ENCODE measurements at regions not wholly inside any gene's neighbourhood (a gene's known extent, or its start where the extent isn't known, plus 50 kb on each side); places are given as distances from the start of the nearest gene placed in this dataset.

DNA sequence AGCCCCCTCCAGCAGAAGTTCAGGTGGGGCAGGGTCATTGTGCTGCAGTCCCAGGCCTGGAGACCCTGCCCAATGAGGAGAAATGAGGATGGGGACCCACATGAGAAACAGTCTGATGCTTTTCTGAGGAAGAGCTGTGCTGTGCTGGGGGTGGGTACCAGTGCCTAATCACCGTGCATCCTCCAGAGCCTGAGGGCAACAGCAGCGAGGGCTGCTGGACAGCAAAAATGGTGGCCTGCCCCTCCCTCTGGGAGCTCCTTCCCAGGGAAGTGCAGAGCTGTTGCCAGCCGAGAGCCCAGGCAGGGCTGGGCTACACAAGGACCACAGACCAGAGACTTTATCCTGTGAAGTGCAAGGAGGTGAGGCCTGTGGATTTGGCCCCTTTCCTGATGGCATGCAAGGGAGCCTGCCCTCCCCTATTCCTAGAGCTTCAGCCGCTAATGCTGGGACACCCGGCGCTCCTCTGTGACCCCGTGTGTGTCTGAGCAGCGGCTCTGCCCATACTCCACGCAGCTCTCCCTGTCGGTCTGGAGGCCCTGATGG lies 134.8 kb downstream of the DSEL start:
- Histone ChIP-seq H3K9me3 (ENCODE audit: control insufficient read depth, low read length) (no peaks in the 10 kb centered on the region), H3K36me3 (ENCODE audit: control insufficient read depth, insufficient read depth, low read length) (no peaks in the 10 kb centered on the region), H3K4me1 (ENCODE audit: control insufficient read depth, insufficient read depth, low read length) (no peaks in the 10 kb centered on the region), H3K27me3 (ENCODE audit: control insufficient read depth, insufficient read depth, low read length, poor library complexity, severe bottlenecking) (no peaks in the 10 kb centered on the region), H3K4me3 (ENCODE audit: insufficient read depth, low read depth, low read length) (no peak overlapping the region), H3K27ac (ENCODE audit: insufficient read depth, low read depth, low read length, poor library complexity, severe bottlenecking) (no peak overlapping the region)
- 95 to 96% methylated on average over 10 of the region's 10 CpGs for WGBS, 2 experiments

DNA sequence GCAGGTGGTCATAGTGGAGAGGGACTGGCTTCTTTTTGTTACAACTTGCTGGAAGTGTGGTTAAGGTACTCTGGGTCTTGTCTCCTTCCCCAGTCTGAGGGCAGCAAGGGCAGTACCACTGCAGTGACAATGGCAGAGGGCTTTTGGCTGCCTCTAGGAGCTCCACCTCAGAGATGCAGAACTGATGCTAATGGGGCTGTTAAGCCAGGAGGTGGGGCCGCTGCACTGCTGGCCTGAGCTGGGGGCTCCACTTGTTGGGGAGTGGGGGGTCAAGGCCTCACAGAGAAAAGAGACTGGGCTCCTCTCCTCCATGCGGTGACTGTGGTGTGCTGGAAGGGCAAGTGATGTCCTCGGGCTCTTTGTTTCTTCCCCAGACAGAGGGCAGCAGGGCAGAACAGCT lies 135.7 kb downstream of the DSEL start:
- no peaks in the 10 kb centered on the region for H3K27me3 ChIP-seq (ENCODE audit: control insufficient read depth, insufficient read depth, low read length, poor library complexity, severe bottlenecking)
- 96 to 97% methylated on average over 3 of the region's 3 CpGs for WGBS, 2 experiments

DNA sequence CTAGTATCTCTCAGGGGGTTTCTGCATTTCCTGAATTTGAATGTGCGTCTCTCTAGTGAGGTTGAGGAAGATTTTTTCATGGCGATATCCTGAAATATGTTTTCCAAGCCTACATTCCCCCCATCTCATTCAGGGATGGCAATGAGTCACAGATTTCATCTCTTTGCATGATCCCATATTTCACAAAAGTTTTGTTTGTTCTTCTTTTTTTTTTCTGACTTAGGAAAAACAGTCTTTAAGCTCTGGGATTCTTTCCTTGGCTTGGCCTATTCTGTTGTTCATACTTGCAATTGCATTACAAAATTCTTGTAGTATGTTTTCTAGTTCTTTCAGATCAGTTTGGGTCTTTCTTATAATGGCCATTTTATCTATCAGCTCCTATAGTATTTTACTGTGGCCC lies 136.5 kb downstream of the DSEL start:
- WGBS, 2 experiments: 83 to 100% methylated on average over 2 of the region's 2 CpGs
- H3K4me3 ChIP-seq (ENCODE audit: insufficient read depth, low read depth, low read length): no peak overlapping the region
- no peaks in the 10 kb centered on the region for H3K4me1 ChIP-seq (ENCODE audit: control insufficient read depth, insufficient read depth, low read length)
- H3K36me3 ChIP-seq (ENCODE audit: control insufficient read depth, insufficient read depth, low read length): no peaks in the 10 kb centered on the region
- no peaks in the 10 kb centered on the region for H3K27me3 ChIP-seq (ENCODE audit: control insufficient read depth, insufficient read depth, low read length, poor library complexity, severe bottlenecking)
- H3K9me3 ChIP-seq (ENCODE audit: control insufficient read depth, low read length): no peaks in the 10 kb centered on the region
- H3K27ac ChIP-seq (ENCODE audit: insufficient read depth, low read depth, low read length, poor library complexity, severe bottlenecking): no peak overlapping the region

More for the DNA sequence above, 135.7 kb downstream of the DSEL start:
- Histone ChIP-seq H3K9me3 (ENCODE audit: control insufficient read depth, low read length) (no peaks in the 10 kb centered on the region), H3K4me1 (ENCODE audit: control insufficient read depth, insufficient read depth, low read length) (no peaks in the 10 kb centered on the region), H3K4me3 (ENCODE audit: insufficient read depth, low read depth, low read length) (no peak overlapping the region), H3K36me3 (ENCODE audit: control insufficient read depth, insufficient read depth, low read length) (no peaks in the 10 kb centered on the region), H3K27ac (ENCODE audit: insufficient read depth, low read depth, low read length, poor library complexity, severe bottlenecking) (no peak overlapping the region)

DNA sequence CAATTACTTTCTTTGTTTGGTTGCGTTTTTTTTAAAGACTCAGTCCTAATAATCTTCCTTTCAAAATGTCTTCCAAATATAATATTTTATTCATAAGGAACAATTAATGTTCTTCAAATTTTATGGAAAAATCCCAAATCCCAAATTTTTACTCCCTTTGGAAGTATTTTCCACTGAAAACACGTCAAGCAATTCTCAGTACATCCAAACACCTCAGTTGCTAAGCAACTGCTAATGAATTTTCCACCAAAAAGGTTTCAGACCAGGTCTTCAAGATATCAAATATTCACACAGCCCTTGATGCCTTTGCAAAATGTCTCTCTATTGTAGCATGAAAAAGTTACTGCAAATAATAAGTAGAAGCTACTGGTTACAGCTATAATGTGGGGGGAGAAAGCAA lies 140.1 kb downstream of the DSEL start:
- no peak overlapping the region for H3K27ac ChIP-seq (ENCODE audit: insufficient read depth, low read depth, low read length, poor library complexity, severe bottlenecking)
- H3K4me3 ChIP-seq (ENCODE audit: insufficient read depth, low read depth, low read length): no peak overlapping the region
- H3K9me3 ChIP-seq (ENCODE audit: control insufficient read depth, low read length): no peaks in the 10 kb centered on the region
- no peaks in the 10 kb centered on the region for H3K27me3 ChIP-seq (ENCODE audit: control insufficient read depth, insufficient read depth, low read length, poor library complexity, severe bottlenecking)
- H3K36me3 ChIP-seq (ENCODE audit: control insufficient read depth, insufficient read depth, low read length): no peaks in the 10 kb centered on the region
- WGBS, 2 experiments: 88 to 95% methylated on average over 1 to 2 of the region's 2 CpGs
- no peaks in the 10 kb centered on the region for H3K4me1 ChIP-seq (ENCODE audit: control insufficient read depth, insufficient read depth, low read length)

DNA sequence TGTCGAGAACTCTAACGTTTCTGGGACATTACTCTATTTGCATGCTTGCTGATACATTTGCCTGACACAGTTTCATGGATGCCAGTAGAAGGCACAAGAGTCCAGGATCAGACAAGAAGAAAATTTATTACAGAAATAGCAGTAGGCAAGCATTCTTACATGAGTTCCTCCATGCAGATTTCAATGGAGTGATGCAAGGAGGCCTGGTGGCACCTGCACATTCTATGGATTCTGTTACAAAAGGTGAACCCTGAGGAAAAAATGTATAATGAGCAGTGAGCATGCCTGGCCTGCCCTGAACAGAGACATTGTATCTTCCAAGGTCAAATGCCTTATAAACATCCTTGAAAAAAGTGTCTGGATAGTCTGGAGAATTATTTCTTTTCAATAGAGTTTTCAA lies 142.9 kb downstream of the DSEL start:
- Histone ChIP-seq H3K4me1 (ENCODE audit: control insufficient read depth, insufficient read depth, low read length) (no peaks in the 10 kb centered on the region), H3K27ac (ENCODE audit: insufficient read depth, low read depth, low read length, poor library complexity, severe bottlenecking) (no peak overlapping the region), H3K9me3 (ENCODE audit: control insufficient read depth, low read length) (no peaks in the 10 kb centered on the region), H3K27me3 (ENCODE audit: control insufficient read depth, insufficient read depth, low read length, poor library complexity, severe bottlenecking) (no peaks in the 10 kb centered on the region), H3K4me3 (ENCODE audit: insufficient read depth, low read depth, low read length) (no peak overlapping the region), H3K36me3 (ENCODE audit: control insufficient read depth, insufficient read depth, low read length) (no peaks in the 10 kb centered on the region)
- 90 to 95% methylated on average over 2 of the region's 2 CpGs for WGBS, 2 experiments

DNA sequence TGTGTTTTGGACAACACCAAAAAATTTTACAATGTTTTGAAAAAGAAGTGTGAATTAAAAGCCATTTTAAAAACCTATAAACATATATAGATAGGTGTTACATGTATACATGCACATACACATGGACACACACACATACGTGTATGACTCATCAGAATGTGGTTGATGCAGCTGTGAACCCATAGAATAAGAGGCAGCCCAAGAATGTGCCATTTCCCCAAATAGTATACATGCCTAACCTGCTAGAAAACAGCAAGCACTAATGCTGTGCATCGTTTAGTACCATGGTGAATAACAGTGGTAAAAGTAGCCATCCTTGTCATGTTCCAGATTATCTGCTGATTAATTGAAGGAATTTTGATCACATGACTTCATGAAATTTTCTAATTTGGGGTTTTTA lies 149.0 kb downstream of the DSEL start:
- Histone ChIP-seq H3K27ac (ENCODE audit: insufficient read depth, low read depth, low read length, poor library complexity, severe bottlenecking) (no peak overlapping the region), H3K27me3 (ENCODE audit: control insufficient read depth, insufficient read depth, low read length, poor library complexity, severe bottlenecking) (no peaks in the 10 kb centered on the region), H3K9me3 (ENCODE audit: control insufficient read depth, low read length) (no peaks in the 10 kb centered on the region), H3K4me1 (ENCODE audit: control insufficient read depth, insufficient read depth, low read length) (no peaks in the 10 kb centered on the region), H3K4me3 (ENCODE audit: insufficient read depth, low read depth, low read length) (no peak overlapping the region), H3K36me3 (ENCODE audit: control insufficient read depth, insufficient read depth, low read length) (no peaks in the 10 kb centered on the region)
- 85 to 100% methylated on average over 2 of the region's 2 CpGs for WGBS, 2 experiments

DNA sequence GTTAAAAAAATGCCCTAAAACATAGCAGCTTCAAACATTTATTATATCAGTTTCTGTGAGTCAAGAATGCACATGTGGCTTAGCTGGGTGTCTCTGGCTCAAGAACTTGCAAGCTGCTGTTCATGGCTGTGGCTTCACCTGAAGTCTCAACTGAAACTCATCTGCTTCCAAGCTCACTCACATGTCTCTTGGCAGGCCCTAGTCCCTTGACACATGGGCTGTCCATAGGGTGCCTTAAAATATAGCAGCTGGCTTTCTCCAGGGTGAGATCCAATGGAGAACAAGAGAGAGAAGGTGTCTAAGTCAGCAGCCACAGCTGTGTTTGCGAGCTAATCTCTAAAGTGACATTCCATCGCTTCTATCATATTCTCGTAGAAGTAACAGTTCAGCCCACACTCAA lies 152.8 kb downstream of the DSEL start:
- Histone ChIP-seq H3K27me3 (ENCODE audit: control insufficient read depth, insufficient read depth, low read length, poor library complexity, severe bottlenecking) (no peaks in the 10 kb centered on the region), H3K4me3 (ENCODE audit: insufficient read depth, low read depth, low read length) (no peak overlapping the region), H3K9me3 (ENCODE audit: control insufficient read depth, low read length) (no peaks in the 10 kb centered on the region), H3K36me3 (ENCODE audit: control insufficient read depth, insufficient read depth, low read length) (no peaks in the 10 kb centered on the region), H3K27ac (ENCODE audit: insufficient read depth, low read depth, low read length, poor library complexity, severe bottlenecking) (no peak overlapping the region), H3K4me1 (ENCODE audit: control insufficient read depth, insufficient read depth, low read length) (no peaks in the 10 kb centered on the region)
- 83 to 94% methylated on average over 1 to 3 of the region's 3 CpGs for WGBS, 2 experiments

DNA sequence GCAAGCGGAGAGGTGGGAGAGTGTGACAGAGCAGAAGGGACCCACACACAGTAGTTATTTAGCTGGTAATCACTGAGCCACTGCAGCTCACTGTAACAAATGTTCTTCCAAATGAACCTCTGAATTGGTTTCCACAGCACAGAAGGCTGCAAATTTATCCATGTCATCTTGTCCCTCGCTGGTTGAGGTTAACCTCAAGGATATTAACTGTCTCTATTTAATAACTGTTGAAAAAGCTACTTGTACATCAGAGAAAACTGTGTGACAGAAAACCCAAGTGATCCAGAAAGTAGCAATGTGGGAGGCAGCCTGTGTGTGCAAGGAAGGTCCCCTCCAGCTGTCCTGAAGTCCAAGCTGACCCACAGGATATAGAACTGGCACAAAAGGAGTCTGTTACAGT lies 153.6 kb downstream of the DSEL start:
- H3K4me3 ChIP-seq (ENCODE audit: insufficient read depth, low read depth, low read length): no peak overlapping the region
- H3K36me3 ChIP-seq (ENCODE audit: control insufficient read depth, insufficient read depth, low read length): no peaks in the 10 kb centered on the region
- 95 to 97% methylated on average over 1 to 2 of the region's 2 CpGs for WGBS, 2 experiments
- H3K27ac ChIP-seq (ENCODE audit: insufficient read depth, low read depth, low read length, poor library complexity, severe bottlenecking): no peak overlapping the region
- no peaks in the 10 kb centered on the region for H3K4me1 ChIP-seq (ENCODE audit: control insufficient read depth, insufficient read depth, low read length)
- no peaks in the 10 kb centered on the region for H3K9me3 ChIP-seq (ENCODE audit: control insufficient read depth, low read length)
- no peaks in the 10 kb centered on the region for H3K27me3 ChIP-seq (ENCODE audit: control insufficient read depth, insufficient read depth, low read length, poor library complexity, severe bottlenecking)

DNA sequence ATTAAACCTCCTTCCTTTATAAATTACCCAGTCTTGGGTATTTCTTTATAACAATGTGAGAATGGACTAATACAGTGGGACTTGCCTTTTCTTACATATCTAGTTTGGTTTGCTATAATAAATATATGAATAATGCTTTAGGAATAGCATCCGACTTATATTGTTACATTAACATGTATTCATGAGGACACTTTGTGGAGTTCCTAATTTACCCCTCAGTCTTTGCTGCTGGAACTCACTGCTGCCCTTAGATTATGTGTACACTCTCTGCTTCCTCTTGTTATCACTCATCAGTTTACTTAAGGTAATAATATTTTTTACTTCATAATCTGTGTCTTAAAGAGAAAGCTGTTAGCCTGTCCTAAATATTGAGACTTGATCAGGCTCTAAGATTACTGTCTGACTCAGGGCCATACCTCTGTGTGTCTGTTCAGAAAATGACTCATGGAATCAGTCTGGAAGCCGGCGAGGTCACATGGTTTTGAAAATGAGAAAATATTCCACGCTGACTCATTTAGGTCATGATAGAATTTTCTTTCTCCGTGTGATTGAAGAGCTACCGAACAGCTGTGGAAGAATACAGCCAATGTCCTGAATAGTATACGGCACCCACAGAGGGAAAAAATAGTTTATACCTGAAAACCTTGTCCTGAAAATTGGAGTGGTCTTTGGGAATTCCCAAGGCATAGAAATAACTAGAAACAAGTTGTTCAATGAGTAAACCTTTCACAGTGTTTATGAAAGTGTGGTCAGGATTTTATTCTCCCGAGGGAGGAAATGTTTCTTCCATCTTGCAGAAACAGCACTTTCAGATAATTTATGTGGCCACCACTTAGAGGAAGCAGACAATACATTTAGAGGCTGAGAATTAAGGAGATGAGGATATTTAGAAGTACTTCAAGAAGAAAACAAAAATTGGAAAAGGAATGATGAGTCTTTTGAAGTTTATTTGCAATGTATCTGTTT lies 156.4 kb downstream of the DSEL start:
- Histone ChIP-seq H3K36me3 (ENCODE audit: control insufficient read depth, insufficient read depth, low read length) (no peaks in the 10 kb centered on the region), H3K27ac (ENCODE audit: insufficient read depth, low read depth, low read length, poor library complexity, severe bottlenecking) (no peak overlapping the region), H3K4me1 (ENCODE audit: control insufficient read depth, insufficient read depth, low read length) (no peaks in the 10 kb centered on the region), H3K4me3 (ENCODE audit: insufficient read depth, low read depth, low read length) (no peak overlapping the region), H3K9me3 (ENCODE audit: control insufficient read depth, low read length) (no peaks in the 10 kb centered on the region), H3K27me3 (ENCODE audit: control insufficient read depth, insufficient read depth, low read length, poor library complexity, severe bottlenecking) (no peaks in the 10 kb centered on the region)
- WGBS, 2 experiments: 95 to 96% methylated on average over 7 to 8 of the region's 8 CpGs

DNA sequence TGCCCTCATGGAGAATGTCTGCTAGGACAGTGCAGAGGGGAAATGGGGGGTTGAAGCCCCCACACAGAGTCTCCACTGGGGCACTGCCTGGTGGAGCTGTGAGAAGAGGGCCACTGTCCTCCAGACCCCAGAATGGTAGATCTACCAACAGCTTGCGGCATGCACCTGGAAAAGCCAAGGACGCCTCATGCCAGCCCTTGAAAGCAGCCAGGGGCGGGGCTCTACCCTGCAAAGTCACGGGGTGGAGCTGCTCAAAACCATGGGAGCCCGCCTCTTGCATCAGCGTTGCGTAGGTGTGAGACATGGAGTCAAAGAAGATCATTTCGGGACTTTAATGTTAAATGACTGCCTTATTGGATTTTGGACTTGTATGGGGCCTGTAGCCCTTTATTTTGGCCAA lies 157.6 kb downstream of the DSEL start:
- no peak overlapping the region for H3K27ac ChIP-seq (ENCODE audit: insufficient read depth, low read depth, low read length, poor library complexity, severe bottlenecking)

More for the DNA sequence above, 157.6 kb downstream of the DSEL start:
- Histone ChIP-seq H3K36me3 (ENCODE audit: control insufficient read depth, insufficient read depth, low read length) (no peaks in the 10 kb centered on the region), H3K4me3 (ENCODE audit: insufficient read depth, low read depth, low read length) (no peak overlapping the region), H3K4me1 (ENCODE audit: control insufficient read depth, insufficient read depth, low read length) (no peaks in the 10 kb centered on the region), H3K27me3 (ENCODE audit: control insufficient read depth, insufficient read depth, low read length, poor library complexity, severe bottlenecking) (no peaks in the 10 kb centered on the region), H3K9me3 (ENCODE audit: control insufficient read depth, low read length) (no peaks in the 10 kb centered on the region)
- WGBS, 2 experiments: 93 to 96% methylated on average over 8 of the region's 8 CpGs

All from ectodermal cell (in vitro differentiated cells).